Activated naive CD8-positive, alpha-beta T cell treated with anti-CD3 and anti-CD28 coated beads, Interleukin-2, amount 10 ng/mL, durations not matched to agents 7 days and 5 days (primary cell): ENCODE measurements at regions not wholly inside any gene's neighbourhood (a gene's known extent, or its start where the extent isn't known, plus 50 kb on each side); places are given as distances from the start of the nearest gene placed in this dataset.

Source experiments
- ATAC-seq: fragments of 150-1000 bp; cut with Tn5 transposase; one replicate; pipeline ENCODE4 v1.10.0; 2021; ENCODE audit warnings: low read depth, moderate library complexity
- POLR2A ChIA-PET: fragments of 350-600 bp; sonication (Branson Sonifier 250); formaldehyde crosslinking; loops from one replicate; lab custom pipeline; 2021; ENCODE audit warnings: antibody characterized with exemption; lab: Charles Lee
- DNase-seq: peaks from one replicate; pipeline ENCODE4 v3.0.0; 2021
- H3K27ac Mint-ChIP-seq: one replicate; pipeline ENCODE4 v1.8.0; 2022; ENCODE audit warnings: mild to moderate bottlenecking, mixed read lengths
- H3K27me3 Mint-ChIP-seq: one replicate; pipeline ENCODE4 v1.8.0; 2022; ENCODE audit warnings: mild to moderate bottlenecking, moderate library complexity, mixed read lengths
- H3K36me3 Mint-ChIP-seq: one replicate; pipeline ENCODE4 v1.8.0; 2021; ENCODE audit warnings: mild to moderate bottlenecking, mixed read lengths
- H3K4me1 Mint-ChIP-seq: one replicate; pipeline ENCODE4 v1.8.0; 2021; ENCODE audit warnings: mixed read lengths
- H3K4me3 Mint-ChIP-seq: one replicate; pipeline ENCODE4 v1.8.0; 2022; ENCODE audit warnings: mild to moderate bottlenecking, moderate library complexity, mixed read lengths
- H3K9me3 Mint-ChIP-seq: one replicate; pipeline ENCODE4 v1.8.0; 2021; ENCODE audit warnings: mixed read lengths

- no peaks in the 10 kb centered on the region for H3K9me3 Mint-ChIP-seq
- H3K27ac Mint-ChIP-seq: no peak overlapping the region
- H3K27me3 Mint-ChIP-seq: peaks cover 4% of the 10 kb centered on the region
- ATAC-seq (no peak), DNase-seq (no peak)
- no peaks in the 10 kb centered on the region for H3K4me1 Mint-ChIP-seq
- no peaks in the 10 kb centered on the region for H3K36me3 Mint-ChIP-seq
- POLR2A ChIA-PET: no interaction called here
- H3K4me3 Mint-ChIP-seq: no peak overlapping the region
Observed at GRCh38 chr2:225893151-225893550, 493.6 kb downstream of the NYAP2 start.

DNA sequence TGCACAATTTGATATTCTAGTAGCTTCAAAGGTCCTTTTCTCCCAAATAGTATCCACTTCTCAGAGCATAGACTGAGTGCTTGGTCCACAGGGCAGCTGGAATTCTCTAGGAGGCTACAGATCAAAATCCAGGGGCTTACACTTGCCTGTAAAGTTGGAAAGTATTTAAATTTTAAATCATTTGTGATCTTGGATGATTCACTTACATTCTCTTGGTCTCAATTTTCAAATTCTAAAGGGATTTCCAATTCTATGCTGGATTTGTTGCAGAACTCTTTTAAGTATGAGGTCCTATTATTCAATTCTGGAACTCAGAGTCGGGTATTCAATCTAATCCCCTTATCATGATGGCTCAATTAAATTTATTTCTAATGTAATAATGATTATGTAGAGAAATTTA lies 492.3 kb downstream of the NYAP2 start:
- POLR2A ChIA-PET: no interaction called here
- no peaks in the 10 kb centered on the region for H3K4me1 Mint-ChIP-seq
- H3K9me3 Mint-ChIP-seq: no peaks in the 10 kb centered on the region
- H3K27me3 Mint-ChIP-seq: peaks cover 4% of the 10 kb centered on the region
- ATAC-seq: no peak
- no peak for DNase-seq
- no peaks in the 10 kb centered on the region for H3K36me3 Mint-ChIP-seq
- no peak overlapping the region for H3K27ac Mint-ChIP-seq
- H3K4me3 Mint-ChIP-seq: no peak overlapping the region

- POLR2A ChIA-PET: no interaction called here
- no peak overlapping the region for H3K4me3 Mint-ChIP-seq
- H3K4me1 Mint-ChIP-seq: no peaks in the 10 kb centered on the region
- no peaks in the 10 kb centered on the region for H3K36me3 Mint-ChIP-seq
- H3K9me3 Mint-ChIP-seq: no peaks in the 10 kb centered on the region
- no peak overlapping the region for H3K27ac Mint-ChIP-seq
- peaks cover 4% of the 10 kb centered on the region for H3K27me3 Mint-ChIP-seq
- DNase-seq: no peak
- no peak for ATAC-seq
Observed at GRCh38 chr2:225891013-225891412, 491.5 kb downstream of the NYAP2 start.

- POLR2A ChIA-PET: no interaction called here
- no peaks in the 10 kb centered on the region for H3K9me3 Mint-ChIP-seq
- H3K4me3 Mint-ChIP-seq: no peak overlapping the region
- no peak for DNase-seq
- H3K4me1 Mint-ChIP-seq: no peaks in the 10 kb centered on the region
- H3K27me3 Mint-ChIP-seq: peaks cover 4% of the 10 kb centered on the region
- H3K36me3 Mint-ChIP-seq: no peaks in the 10 kb centered on the region
- no peak overlapping the region for H3K27ac Mint-ChIP-seq
- no peak for ATAC-seq
Observed at GRCh38 chr2:225889452-225889851, 489.9 kb downstream of the NYAP2 start.

DNA sequence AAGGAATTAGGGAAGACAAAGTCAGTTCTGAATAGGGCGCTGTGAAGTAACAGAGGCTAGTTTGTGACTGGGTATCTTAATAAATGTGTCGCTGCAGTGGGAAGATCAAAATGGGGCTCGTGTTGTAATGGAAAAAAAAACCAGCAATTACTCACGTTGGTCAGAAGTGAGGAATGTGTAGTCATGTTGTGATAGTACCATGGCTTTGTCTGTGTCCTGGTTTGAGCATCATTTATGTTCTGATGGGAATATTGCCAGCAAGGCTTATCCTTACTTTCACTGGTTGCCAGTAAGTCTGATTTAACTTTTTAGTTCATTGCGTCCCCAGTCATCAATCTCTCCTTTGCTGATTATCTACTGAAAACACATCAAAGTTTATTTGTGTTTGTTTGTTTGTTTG lies 467.6 kb downstream of the NYAP2 start:
- H3K36me3 Mint-ChIP-seq: no peaks in the 10 kb centered on the region
- no peaks in the 10 kb centered on the region for H3K27me3 Mint-ChIP-seq
- no peak overlapping the region for H3K27ac Mint-ChIP-seq
- H3K4me3 Mint-ChIP-seq: no peak overlapping the region
- no peaks in the 10 kb centered on the region for H3K9me3 Mint-ChIP-seq
- DNase-seq (no peak), ATAC-seq (no peak)
- POLR2A ChIA-PET: no interaction called here
- no peaks in the 10 kb centered on the region for H3K4me1 Mint-ChIP-seq

DNA sequence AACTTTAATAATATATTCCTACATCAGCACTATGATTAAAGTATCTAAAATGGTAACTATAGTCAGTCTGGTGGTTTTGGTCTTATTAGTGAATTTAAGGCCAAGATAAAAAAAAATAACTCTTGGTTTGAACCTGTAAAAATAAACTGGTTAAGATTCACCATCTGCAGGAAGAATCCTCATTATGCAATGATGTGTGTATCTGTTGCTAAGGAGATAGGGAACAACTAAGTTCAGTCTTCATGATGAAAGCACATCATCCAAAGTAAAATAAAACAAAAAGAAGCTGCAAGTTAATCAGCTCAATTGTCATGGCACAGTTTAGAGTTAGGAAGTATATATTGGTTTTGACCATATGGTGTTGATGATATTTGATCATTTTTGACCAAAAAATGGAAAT lies 466.0 kb downstream of the NYAP2 start:
- no peaks in the 10 kb centered on the region for H3K36me3 Mint-ChIP-seq
- no peaks in the 10 kb centered on the region for H3K27me3 Mint-ChIP-seq
- DNase-seq: no peak
- POLR2A ChIA-PET: no interaction called here
- no peaks in the 10 kb centered on the region for H3K4me1 Mint-ChIP-seq
- no peaks in the 10 kb centered on the region for H3K9me3 Mint-ChIP-seq
- H3K27ac Mint-ChIP-seq: no peak overlapping the region
- H3K4me3 Mint-ChIP-seq: no peak overlapping the region
- no peak for ATAC-seq

DNA sequence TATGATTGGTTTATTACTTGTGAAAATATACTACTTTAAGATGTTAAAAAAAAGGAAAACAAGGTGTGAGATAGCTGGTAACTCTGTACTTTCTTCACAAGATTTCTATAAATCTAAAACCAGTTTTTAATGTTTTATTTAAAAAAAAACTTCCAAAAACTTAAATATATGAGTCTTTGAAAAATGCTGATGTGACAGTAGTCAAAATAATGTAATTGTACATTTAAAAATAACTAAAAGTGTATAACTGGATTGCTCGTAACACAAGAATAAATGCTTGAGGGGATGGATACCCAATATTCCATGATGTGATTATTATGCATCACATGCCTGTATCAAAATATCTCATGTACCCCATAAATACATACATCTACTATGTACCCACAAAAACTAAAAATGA lies 464.9 kb downstream of the NYAP2 start:
- Mint-ChIP-seq H3K4me1 (no peaks in the 10 kb centered on the region), H3K27ac (no peak overlapping the region), H3K27me3 (no peaks in the 10 kb centered on the region), H3K4me3 (no peak overlapping the region), H3K9me3 (no peaks in the 10 kb centered on the region), H3K36me3 (no peaks in the 10 kb centered on the region)
- DNase-seq: no peak
- ATAC-seq: no peak
- POLR2A ChIA-PET: no interaction called here

- Mint-ChIP-seq H3K27me3 (no peaks in the 10 kb centered on the region), H3K9me3 (no peaks in the 10 kb centered on the region), H3K27ac (no peak overlapping the region), H3K36me3 (no peaks in the 10 kb centered on the region), H3K4me1 (no peaks in the 10 kb centered on the region), H3K4me3 (no peak overlapping the region)
- POLR2A ChIA-PET: no interaction called here
- ATAC-seq (no peak), DNase-seq (no peak)
Observed at GRCh38 chr2:225842939-225843338, 443.4 kb downstream of the NYAP2 start.

DNA sequence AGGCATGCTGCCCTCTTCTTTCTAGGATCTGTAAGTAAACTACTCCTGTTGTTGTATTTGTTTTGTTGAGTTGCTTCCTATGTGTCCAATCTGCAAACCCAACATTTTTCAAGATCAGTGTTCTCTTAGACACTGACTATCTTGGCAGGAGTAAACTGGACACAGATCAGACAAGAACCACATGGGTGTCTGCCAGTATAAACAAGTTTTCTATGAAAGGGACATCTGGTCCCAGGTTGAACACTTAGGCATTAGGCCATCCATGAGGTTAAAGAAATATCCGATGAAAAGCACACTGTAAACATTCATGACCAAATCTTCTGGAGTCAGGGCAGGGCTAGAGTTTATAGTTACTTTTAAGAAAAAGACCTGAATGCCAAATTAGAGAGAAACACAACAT lies 441.8 kb downstream of the NYAP2 start:
- no peak for ATAC-seq
- H3K27ac Mint-ChIP-seq: no peak overlapping the region
- no peak overlapping the region for H3K4me3 Mint-ChIP-seq
- no peaks in the 10 kb centered on the region for H3K27me3 Mint-ChIP-seq
- no peaks in the 10 kb centered on the region for H3K36me3 Mint-ChIP-seq
- no peak for DNase-seq
- H3K9me3 Mint-ChIP-seq: no peaks in the 10 kb centered on the region
- POLR2A ChIA-PET: no interaction called here
- no peaks in the 10 kb centered on the region for H3K4me1 Mint-ChIP-seq

GRCh38 chr2:225837328-225837727 lies 437.8 kb downstream of the NYAP2 start:
- H3K27me3 Mint-ChIP-seq: no peaks in the 10 kb centered on the region
- DNase-seq (no peak), ATAC-seq (no peak)
- H3K9me3 Mint-ChIP-seq: no peaks in the 10 kb centered on the region
- H3K4me1 Mint-ChIP-seq: no peaks in the 10 kb centered on the region
- POLR2A ChIA-PET: no interaction called here
- no peak overlapping the region for H3K27ac Mint-ChIP-seq
- no peak overlapping the region for H3K4me3 Mint-ChIP-seq
- H3K36me3 Mint-ChIP-seq: no peaks in the 10 kb centered on the region

DNA sequence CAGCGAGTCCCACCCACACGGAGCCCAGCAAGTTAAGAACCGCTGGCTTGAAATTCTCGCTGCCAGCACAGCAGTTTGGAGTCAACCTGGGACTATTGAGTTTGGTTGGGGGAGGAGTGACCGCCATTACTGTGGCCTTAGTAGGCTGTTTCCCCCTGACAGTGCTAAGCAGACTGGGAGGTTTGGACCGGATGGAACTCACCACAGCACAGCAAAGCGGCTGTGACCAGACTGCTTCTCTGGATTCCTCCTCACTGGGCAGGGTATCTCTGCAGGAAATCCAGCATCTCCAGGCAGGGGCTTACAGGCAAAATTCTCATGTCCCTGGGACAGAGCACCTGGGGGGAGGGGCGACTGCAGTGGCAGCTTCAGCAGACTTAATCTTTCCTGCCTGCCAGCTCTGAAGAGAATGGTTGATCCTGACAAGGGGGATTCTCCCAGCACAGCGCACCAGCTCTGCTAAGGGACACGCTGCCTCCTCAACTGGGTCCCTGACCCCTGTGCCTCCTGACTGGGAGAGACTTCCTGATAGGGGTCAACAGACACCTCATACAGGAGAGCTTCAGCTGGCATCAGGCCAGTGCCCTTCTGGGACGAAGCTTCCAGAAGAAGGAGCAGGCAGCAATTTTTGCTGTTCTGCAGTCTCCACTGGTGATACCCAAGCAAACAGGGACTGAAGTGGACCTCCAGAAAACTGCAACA lies 425.4 kb downstream of the NYAP2 start:
- H3K36me3 Mint-ChIP-seq: no peaks in the 10 kb centered on the region
- no peak overlapping the region for H3K4me3 Mint-ChIP-seq
- POLR2A ChIA-PET: no interaction called here
- no peaks in the 10 kb centered on the region for H3K4me1 Mint-ChIP-seq
- H3K27me3 Mint-ChIP-seq: no peaks in the 10 kb centered on the region
- no peak for DNase-seq
- peaks cover 2% of the 10 kb centered on the region for H3K9me3 Mint-ChIP-seq
- no peak for ATAC-seq
- no peak overlapping the region for H3K27ac Mint-ChIP-seq

- H3K27me3 Mint-ChIP-seq: no peaks in the 10 kb centered on the region
- no peaks in the 10 kb centered on the region for H3K4me1 Mint-ChIP-seq
- POLR2A ChIA-PET: no interaction called here
- H3K4me3 Mint-ChIP-seq: no peak overlapping the region
- DNase-seq: no peak
- H3K27ac Mint-ChIP-seq: no peak overlapping the region
- no peaks in the 10 kb centered on the region for H3K36me3 Mint-ChIP-seq
- ATAC-seq: no peak
- H3K9me3 Mint-ChIP-seq: no peaks in the 10 kb centered on the region
Observed at GRCh38 chr2:225821351-225821750, 421.8 kb downstream of the NYAP2 start.

DNA sequence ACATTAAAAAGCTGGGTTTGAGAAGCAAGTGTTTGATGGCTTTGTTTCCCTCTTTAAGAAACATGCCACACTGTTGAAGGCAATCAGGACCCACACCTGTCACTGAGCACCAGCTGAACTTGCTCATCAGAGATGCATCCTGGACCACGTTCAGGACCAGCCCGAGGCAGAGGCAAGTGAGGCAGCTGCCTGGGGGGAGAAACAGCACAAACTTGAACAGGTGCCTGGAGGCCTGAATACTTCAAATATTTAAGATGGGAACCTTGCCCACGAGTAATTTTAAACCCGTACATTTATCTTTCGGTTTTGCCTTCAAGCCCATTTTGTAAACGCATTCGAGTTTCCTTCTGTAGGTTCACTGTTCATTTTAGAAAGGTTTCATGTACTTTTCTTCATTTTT lies 421.3 kb downstream of the NYAP2 start:
- DNase-seq (no peak), ATAC-seq (no peak)
- Mint-ChIP-seq H3K4me3 (no peak overlapping the region), H3K27ac (no peak overlapping the region), H3K27me3 (no peaks in the 10 kb centered on the region), H3K36me3 (no peaks in the 10 kb centered on the region), H3K4me1 (no peaks in the 10 kb centered on the region), H3K9me3 (no peaks in the 10 kb centered on the region)
- POLR2A ChIA-PET: no interaction called here

DNA sequence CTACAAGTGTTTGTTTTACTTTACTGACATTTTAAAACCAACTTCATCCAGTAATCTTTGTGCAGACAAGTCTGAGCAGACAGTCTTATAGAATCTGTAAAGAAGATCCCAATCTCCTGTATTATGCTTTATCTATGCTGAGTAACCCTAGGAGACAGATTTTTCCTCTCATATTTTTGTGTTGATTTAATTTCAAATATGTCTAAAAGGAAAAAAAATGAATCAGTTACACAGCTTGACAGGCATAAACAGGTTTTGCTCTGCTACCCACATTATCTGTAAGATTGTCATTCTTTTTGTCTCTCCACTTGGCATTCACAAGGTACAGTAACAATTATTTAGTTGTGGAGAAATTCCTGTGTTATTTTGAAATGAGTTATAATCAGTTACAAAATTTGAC lies 415.0 kb downstream of the NYAP2 start:
- DNase-seq: no peak

DNA sequence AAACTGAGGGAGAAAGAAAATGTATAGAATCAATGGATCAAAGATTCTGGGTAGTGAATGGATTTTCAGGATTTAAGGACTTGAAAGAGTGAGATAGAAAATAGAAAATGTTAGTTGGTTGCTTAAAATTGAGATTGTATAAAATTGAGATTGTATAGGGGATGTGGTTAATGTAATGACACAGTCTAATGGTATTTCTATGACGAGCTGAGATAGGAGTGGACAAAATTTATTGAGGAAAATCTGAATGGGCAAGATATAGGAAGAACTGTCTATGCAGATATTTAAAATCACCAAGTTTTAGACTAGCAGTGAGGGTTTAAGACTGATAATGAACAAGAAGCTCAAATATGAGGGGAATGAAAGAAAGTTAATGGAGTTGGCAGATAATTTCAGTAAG lies 406.6 kb downstream of the NYAP2 start:
- ATAC-seq: no peak
- POLR2A ChIA-PET: no interaction called here
- Mint-ChIP-seq H3K9me3 (no peaks in the 10 kb centered on the region), H3K4me3 (no peak overlapping the region), H3K27me3 (no peaks in the 10 kb centered on the region), H3K36me3 (no peaks in the 10 kb centered on the region), H3K27ac (no peak overlapping the region), H3K4me1 (no peaks in the 10 kb centered on the region)
- DNase-seq: no peak

More for the DNA sequence above, 415.0 kb downstream of the NYAP2 start:
- no peaks in the 10 kb centered on the region for H3K36me3 Mint-ChIP-seq
- H3K4me3 Mint-ChIP-seq: no peak overlapping the region
- no peak overlapping the region for H3K27ac Mint-ChIP-seq
- ATAC-seq: no peak
- no peaks in the 10 kb centered on the region for H3K9me3 Mint-ChIP-seq
- POLR2A ChIA-PET: no interaction called here
- H3K27me3 Mint-ChIP-seq: no peaks in the 10 kb centered on the region
- no peaks in the 10 kb centered on the region for H3K4me1 Mint-ChIP-seq
